Fibroblast of lung (primary cell): ENCODE measurements at regions not wholly inside any gene's neighbourhood (a gene's known extent, or its start where the extent isn't known, plus 50 kb on each side); places are given as distances from the start of the nearest gene placed in this dataset.

Experiments used
- DNase-seq, 2 donors: peaks; one replicate each; pipeline versions ENCODE4 v3.0.0 to v3.0.0-alpha.2; 2010; ENCODE audit warnings: low read depth in 2 of 2
- H2AFZ ChIP-seq: 2 replicates; pipeline ENCODE4 v1.5.1; 2012; ENCODE audit warnings: low read length, control low read depth, inconsistent platforms
- H3K27ac ChIP-seq: 2 replicates; pipeline ENCODE4 v1.5.1; 2011; ENCODE audit warnings: low read length, control low read depth; ENCODE audit not compliant: insufficient read depth
- H3K27me3 ChIP-seq: 2 replicates; pipeline ENCODE4 v1.5.1; 2011; ENCODE audit warnings: mild to moderate bottlenecking, low read length; ENCODE audit not compliant: control insufficient read depth, insufficient read depth
- H3K36me3 ChIP-seq: 2 replicates; pipeline ENCODE4 v1.5.1; 2011; ENCODE audit warnings: low read length; ENCODE audit not compliant: control insufficient read depth, insufficient read depth
- H3K4me1 ChIP-seq: 2 replicates; pipeline ENCODE4 v1.5.1; 2011; ENCODE audit warnings: low read length; ENCODE audit not compliant: control insufficient read depth, insufficient read depth; ENCODE audit errors: extremely low read depth
- H3K4me2 ChIP-seq: 2 replicates; pipeline ENCODE4 v1.5.1; 2011; ENCODE audit warnings: low read length, control low read depth; ENCODE audit not compliant: insufficient read depth; ENCODE audit errors: extremely low read depth
- H3K4me3 ChIP-seq, 4 experiments: fragments of 200-600 bp in 1 of 4; sonication (generic) in 1 of 4; replicated peaks in 1 of 4; 2 replicates each; pipeline ENCODE4 v1.5.1; 2011 to 2016; ENCODE audit warnings: low read length in 4 of 4, low read depth in 3 of 4, mild to moderate bottlenecking in 3 of 4, control low read depth in 2 of 4, inconsistent platforms in 1 of 4, mixed read lengths in 1 of 4; ENCODE audit not compliant: insufficient read depth in 1 of 4; ENCODE audit errors: control extremely low read depth in 1 of 4
- H3K79me2 ChIP-seq: 2 replicates; pipeline ENCODE4 v1.5.1; 2012; ENCODE audit warnings: mild to moderate bottlenecking, low read length, inconsistent platforms; ENCODE audit not compliant: control insufficient read depth, insufficient read depth
- H3K9ac ChIP-seq: 2 replicates; pipeline ENCODE4 v1.5.1; 2011; ENCODE audit warnings: mild to moderate bottlenecking, low read length, control low read depth; ENCODE audit not compliant: insufficient read depth
- H3K9me3 ChIP-seq: 2 replicates; pipeline ENCODE4 v1.5.1; 2012; ENCODE audit warnings: low read depth, low read length; ENCODE audit not compliant: control insufficient read depth, insufficient read depth
- H4K20me1 ChIP-seq: 2 replicates; pipeline ENCODE4 v1.5.1; 2011; ENCODE audit warnings: low read length; ENCODE audit not compliant: control insufficient read depth, insufficient read depth; ENCODE audit errors: extremely low read depth
- CTCF ChIP-seq, 2 donors: IDR thresholded peaks in 1 of 2; conservative IDR thresholded peaks in 1 of 2; 1 replicate in 1 of 2; 2 replicates in 1 of 2; pipeline ENCODE4 v1.5.1; 2011 to 2012; ENCODE audit warnings: low read length in 2 of 2, control low read depth in 1 of 2, inconsistent platforms in 1 of 2, low read depth in 1 of 2, mild to moderate bottlenecking in 1 of 2
- EZH2 ChIP-seq: IDR thresholded peaks from 2 replicates; pipeline ENCODE4 v1.5.1; 2012; ENCODE audit warnings: low read length, control low read depth, mild to moderate bottlenecking; ENCODE audit errors: missing control alignments

GRCh38 chr1:2859219-2859880, 57.9 kb upstream of the TTC34 start:
- Histone ChIP-seq H3K36me3 (no peaks in the 10 kb centered on the region), H2AFZ (no peak overlapping the region), H3K4me2 (no peak overlapping the region), H3K27me3 (no peaks in the 10 kb centered on the region), H3K9me3 (no peaks in the 10 kb centered on the region), H3K79me2 (no peaks in the 10 kb centered on the region), H4K20me1 (no peaks in the 10 kb centered on the region), H3K27ac (no peak overlapping the region), H3K4me1 (no peaks in the 10 kb centered on the region), H3K4me3 (no peak overlapping the region), H3K9ac (no peak overlapping the region)
- TF ChIP-seq EZH2 = no peak
- no peak for TF ChIP-seq CTCF (conservative IDR thresholded peaks at IDR 0.05 in 1 of 2, IDR thresholded peaks at IDR 0.05 in 1 of 2; ENCODE audit: low read depth in 1 of 2, low read length in 2 of 2)
- no peak for DNase-seq

- no peaks in the 10 kb centered on the region for H3K79me2 ChIP-seq
- no peak overlapping the region for H3K27ac ChIP-seq
- H3K27me3 ChIP-seq = no peaks in the 10 kb centered on the region
- no peak overlapping the region for H3K9ac ChIP-seq
- H3K4me2 ChIP-seq = no peak overlapping the region
- H4K20me1 ChIP-seq = no peaks in the 10 kb centered on the region
- no peak for TF ChIP-seq EZH2
- TF ChIP-seq CTCF (conservative IDR thresholded peaks at IDR 0.05 in 1 of 2, IDR thresholded peaks at IDR 0.05 in 1 of 2; ENCODE audit: low read depth in 1 of 2, low read length in 2 of 2) = no peak
- no peak overlapping the region for H2AFZ ChIP-seq
- H3K4me3 ChIP-seq = no peak overlapping the region
- H3K9me3 ChIP-seq = no peaks in the 10 kb centered on the region
- H3K4me1 ChIP-seq = no peaks in the 10 kb centered on the region
- DNase-seq = no peak
- H3K36me3 ChIP-seq = no peaks in the 10 kb centered on the region
Observed at GRCh38 chr1:2859881-2860430, 58.5 kb upstream of the TTC34 start.

- Histone ChIP-seq H3K4me2 (no peak overlapping the region), H3K4me1 (no peaks in the 10 kb centered on the region), H2AFZ (no peak overlapping the region), H3K9ac (no peak overlapping the region), H3K4me3 (no peak overlapping the region), H3K36me3 (no peaks in the 10 kb centered on the region), H3K27me3 (no peaks in the 10 kb centered on the region), H4K20me1 (no peaks in the 10 kb centered on the region), H3K9me3 (no peaks in the 10 kb centered on the region), H3K27ac (no peak overlapping the region), H3K79me2 (no peaks in the 10 kb centered on the region)
- DNase-seq = no peak
- no peak for TF ChIP-seq CTCF (conservative IDR thresholded peaks at IDR 0.05 in 1 of 2, IDR thresholded peaks at IDR 0.05 in 1 of 2; ENCODE audit: low read depth in 1 of 2, low read length in 2 of 2)
- no peak for TF ChIP-seq EZH2
Observed at GRCh38 chr1:2860476-2861142, 59.1 kb upstream of the TTC34 start.
